Osteocyte (in vitro differentiated cells): ENCODE measurements at regions not wholly inside any gene's neighbourhood (a gene's known extent, or its start where the extent isn't known, plus 50 kb on each side); places are given as distances from the start of the nearest gene placed in this dataset.
A peak's percentile ranks its signal among the peaks of the same experiment; 100 is the strongest.

ENCODE experiments used
- DNase-seq: peaks from one replicate; pipeline ENCODE4 v3.0.0; 2021; ENCODE audit warnings: mixed read lengths; ENCODE audit not compliant: unreplicated experiment; ENCODE audit errors: extremely low spot score
- H3K27ac Mint-ChIP-seq: one replicate; pipeline ENCODE4 v1.8.0; 2021; ENCODE audit warnings: mild to moderate bottlenecking, mixed read lengths; ENCODE audit not compliant: unreplicated experiment
- H3K27me3 Mint-ChIP-seq: one replicate; pipeline ENCODE4 v1.8.0; 2021; ENCODE audit warnings: mixed read lengths; ENCODE audit not compliant: unreplicated experiment
- H3K36me3 Mint-ChIP-seq: one replicate; pipeline ENCODE4 v1.8.0; 2021; ENCODE audit warnings: mixed read lengths; ENCODE audit not compliant: unreplicated experiment
- H3K4me1 Mint-ChIP-seq: one replicate; pipeline ENCODE4 v1.8.0; 2021; ENCODE audit warnings: mixed read lengths; ENCODE audit not compliant: unreplicated experiment
- H3K4me3 Mint-ChIP-seq: one replicate; pipeline ENCODE4 v1.8.0; 2021; ENCODE audit warnings: mild to moderate bottlenecking, moderate library complexity, mixed read lengths; ENCODE audit not compliant: unreplicated experiment
- H3K9me3 Mint-ChIP-seq: one replicate; pipeline ENCODE4 v1.8.0; 2021; ENCODE audit warnings: mixed read lengths; ENCODE audit not compliant: unreplicated experiment
- TF ChIP-seq, protein P1 (sequence below): fragments of 200-600 bp; sonication (generic); IDR thresholded peaks from 2 replicates; pipeline ENCODE4 v1.5.0; 2021; ENCODE audit warnings: antibody characterized with exemption, mild to moderate bottlenecking, moderate library complexity

DNA sequence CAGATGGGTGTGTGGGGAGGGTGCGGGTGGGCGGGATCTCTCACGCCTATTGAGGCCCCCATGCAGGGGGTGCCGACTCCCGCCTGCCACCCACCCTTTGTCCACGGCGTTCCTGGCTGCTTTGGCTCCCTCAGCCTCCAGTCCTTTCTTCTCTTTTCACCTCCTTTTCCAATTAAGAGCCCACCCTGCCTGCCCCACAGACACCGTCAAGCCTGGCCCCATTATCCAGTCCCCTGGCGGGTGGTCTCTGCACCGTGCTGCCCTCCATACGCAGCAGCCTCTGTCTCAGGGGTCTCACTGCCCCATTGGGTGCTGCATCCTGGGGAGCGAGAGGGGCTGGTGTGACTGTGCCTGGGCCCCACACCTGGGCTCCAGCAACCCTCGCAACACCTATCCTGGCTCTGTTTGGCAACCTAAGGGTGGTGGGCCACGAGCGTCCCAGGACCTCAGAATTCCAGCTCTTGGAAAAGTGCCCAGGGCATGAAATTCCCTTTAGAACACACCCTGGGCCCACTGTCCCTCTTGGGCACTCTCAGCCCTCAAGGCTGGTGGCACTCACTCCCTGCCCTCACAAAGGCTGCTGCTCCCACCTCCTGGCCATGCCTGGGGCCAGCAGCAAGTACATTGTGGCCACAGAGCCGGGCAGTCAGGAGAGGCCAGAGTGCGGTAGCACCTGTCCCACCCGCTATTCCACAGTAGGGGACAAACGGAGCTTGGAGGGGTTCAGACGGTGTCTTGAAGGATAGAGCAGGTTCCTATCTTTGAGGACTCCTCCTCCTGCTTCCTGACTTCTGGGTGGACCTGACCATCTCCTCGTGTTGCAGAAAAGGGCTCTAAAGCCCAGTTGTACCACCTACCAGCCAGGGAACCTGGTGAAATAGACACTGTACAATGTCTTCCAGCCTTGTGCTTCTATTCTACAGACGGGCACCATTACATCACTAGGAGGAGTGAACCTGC lies 114.1 kb downstream of the KIF26A start:
- DNase-seq = peak; percentile 74
- no peaks in the 10 kb centered on the region for H3K9me3 Mint-ChIP-seq
- TF ChIP-seq, protein P1, sequence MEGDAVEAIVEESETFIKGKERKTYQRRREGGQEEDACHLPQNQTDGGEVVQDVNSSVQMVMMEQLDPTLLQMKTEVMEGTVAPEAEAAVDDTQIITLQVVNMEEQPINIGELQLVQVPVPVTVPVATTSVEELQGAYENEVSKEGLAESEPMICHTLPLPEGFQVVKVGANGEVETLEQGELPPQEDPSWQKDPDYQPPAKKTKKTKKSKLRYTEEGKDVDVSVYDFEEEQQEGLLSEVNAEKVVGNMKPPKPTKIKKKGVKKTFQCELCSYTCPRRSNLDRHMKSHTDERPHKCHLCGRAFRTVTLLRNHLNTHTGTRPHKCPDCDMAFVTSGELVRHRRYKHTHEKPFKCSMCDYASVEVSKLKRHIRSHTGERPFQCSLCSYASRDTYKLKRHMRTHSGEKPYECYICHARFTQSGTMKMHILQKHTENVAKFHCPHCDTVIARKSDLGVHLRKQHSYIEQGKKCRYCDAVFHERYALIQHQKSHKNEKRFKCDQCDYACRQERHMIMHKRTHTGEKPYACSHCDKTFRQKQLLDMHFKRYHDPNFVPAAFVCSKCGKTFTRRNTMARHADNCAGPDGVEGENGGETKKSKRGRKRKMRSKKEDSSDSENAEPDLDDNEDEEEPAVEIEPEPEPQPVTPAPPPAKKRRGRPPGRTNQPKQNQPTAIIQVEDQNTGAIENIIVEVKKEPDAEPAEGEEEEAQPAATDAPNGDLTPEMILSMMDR = no peak
- no peak overlapping the region for H3K27ac Mint-ChIP-seq
- no peaks in the 10 kb centered on the region for H3K27me3 Mint-ChIP-seq
- no peaks in the 10 kb centered on the region for H3K36me3 Mint-ChIP-seq
- H3K4me1 Mint-ChIP-seq = no peaks in the 10 kb centered on the region
- no peak overlapping the region for H3K4me3 Mint-ChIP-seq

DNA sequence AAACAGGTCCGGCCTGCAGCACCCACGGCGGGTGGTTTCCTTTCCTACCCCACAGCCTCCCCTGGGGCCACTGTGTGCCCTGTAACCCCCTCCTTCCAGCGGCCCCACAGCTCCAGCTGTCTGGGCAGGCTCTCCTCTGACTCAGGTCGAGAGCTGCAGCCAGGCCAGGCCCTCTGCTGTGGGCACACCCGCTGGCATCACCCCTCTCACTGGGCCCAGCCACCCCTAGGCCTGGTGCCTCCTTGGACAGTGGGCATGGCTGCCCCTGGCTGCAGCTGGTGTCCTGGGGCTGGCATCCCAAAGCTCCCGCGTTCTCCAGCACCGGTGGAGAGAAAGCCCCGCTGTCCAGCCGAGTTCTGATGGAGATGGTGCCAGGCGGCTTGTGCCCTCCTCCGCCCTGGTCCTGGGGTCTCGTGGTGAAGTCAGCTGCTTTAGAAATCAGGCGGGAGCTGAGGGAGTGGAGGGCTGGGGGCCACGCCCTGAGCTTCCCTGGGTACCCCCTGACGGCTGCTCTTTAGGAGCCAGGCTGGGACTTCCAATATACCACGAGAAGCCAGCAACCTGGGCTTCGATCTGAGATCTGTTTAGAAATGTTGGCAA lies 114.9 kb downstream of the KIF26A start:
- Mint-ChIP-seq H3K4me3 (no peak overlapping the region), H3K27ac (no peak overlapping the region), H3K36me3 (no peaks in the 10 kb centered on the region), H3K4me1 (no peaks in the 10 kb centered on the region), H3K9me3 (no peaks in the 10 kb centered on the region), H3K27me3 (peaks cover 6% of the 10 kb centered on the region)
- DNase-seq = no peak
- TF ChIP-seq, protein P1 = no peak

DNA sequence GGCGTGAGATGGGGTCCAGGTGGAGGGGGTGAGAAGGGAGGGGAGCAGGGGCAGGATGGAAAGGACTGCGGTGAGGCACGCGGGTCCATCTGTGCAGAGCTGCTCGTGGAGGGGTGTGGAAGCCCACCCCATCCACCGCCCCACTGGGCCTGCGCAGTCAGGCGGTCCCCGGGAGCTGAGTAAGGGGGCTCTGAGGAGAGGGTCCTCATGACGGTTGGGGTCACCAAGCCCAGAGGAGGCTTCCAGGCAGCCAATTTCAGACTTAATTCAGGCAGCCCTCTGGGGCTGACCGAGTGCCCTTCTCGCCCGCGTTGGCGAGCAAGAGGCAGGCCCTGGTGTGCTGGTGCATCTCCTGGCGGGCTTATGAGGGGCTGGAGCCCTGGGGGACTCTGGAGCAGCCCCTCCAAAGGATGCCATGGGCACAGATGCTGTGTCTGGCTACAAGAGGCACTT lies 115.5 kb downstream of the KIF26A start:
- Mint-ChIP-seq H3K4me1 (no peaks in the 10 kb centered on the region), H3K4me3 (no peak overlapping the region), H3K36me3 (no peaks in the 10 kb centered on the region), H3K27me3 (peaks cover 8% of the 10 kb centered on the region), H3K27ac (no peak overlapping the region), H3K9me3 (no peaks in the 10 kb centered on the region)
- peak; percentile 81 for DNase-seq
- TF ChIP-seq, protein P1 = no peak

DNA sequence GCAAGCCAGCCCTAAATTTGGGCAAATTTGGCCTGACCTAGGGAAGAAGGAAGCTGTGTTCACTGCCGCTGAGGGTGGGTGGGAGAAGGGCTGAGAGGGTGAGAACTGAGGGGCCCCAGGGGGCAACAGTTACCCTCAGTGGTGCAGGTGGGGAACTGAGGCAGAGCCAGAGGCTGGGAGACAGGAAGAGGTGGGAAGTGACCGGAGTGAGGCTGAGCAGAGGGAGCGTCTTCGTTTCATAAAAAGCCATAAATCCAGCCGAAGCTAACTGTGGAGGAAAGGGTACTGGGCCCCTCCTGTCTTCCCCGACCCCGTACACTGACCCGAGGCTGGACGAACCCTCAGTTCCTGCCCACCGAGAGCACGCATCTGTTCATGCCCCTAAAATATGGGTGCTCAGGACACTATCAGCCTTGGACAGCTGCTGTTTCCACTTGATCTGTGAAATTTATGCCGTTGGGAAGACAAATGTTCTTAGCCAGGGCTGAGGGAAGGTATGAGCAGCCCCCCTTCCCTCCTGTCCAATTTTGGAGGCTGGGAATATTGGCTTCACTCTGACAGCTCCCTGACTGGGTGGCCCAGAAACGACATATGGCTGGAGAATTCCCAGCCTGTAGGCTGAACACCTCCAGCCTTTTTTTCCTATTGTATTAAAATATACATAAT lies 116.5 kb downstream of the KIF26A start:
- peak overlapping the region; percentile 15 for H3K27ac Mint-ChIP-seq
- H3K4me3 Mint-ChIP-seq = no peak overlapping the region
- TF ChIP-seq, protein P1 = no peak
- H3K27me3 Mint-ChIP-seq = peaks cover 12% of the 10 kb centered on the region
- no peaks in the 10 kb centered on the region for H3K4me1 Mint-ChIP-seq
- peak; percentile 57 for DNase-seq
- H3K9me3 Mint-ChIP-seq = no peaks in the 10 kb centered on the region
- no peaks in the 10 kb centered on the region for H3K36me3 Mint-ChIP-seq

DNA sequence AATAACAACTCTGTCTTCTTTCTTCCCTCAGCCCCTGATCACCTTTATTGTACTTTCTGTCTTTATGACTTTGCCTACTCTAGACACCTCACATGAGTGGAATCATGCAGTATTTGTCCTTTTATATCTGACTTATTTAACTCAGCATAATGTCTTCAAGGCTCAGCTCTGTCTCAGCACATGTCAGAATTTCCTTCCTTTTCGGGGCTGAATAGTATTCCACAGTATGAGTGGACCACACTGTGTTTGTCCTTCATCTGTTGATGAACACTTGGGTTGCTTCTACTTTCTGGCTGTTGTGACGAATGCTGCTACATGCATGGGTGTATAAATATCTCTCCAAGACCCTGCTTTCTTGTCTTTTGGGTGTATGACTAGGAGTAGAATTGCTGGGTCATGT lies 117.6 kb downstream of the KIF26A start:
- Mint-ChIP-seq H3K36me3 (no peaks in the 10 kb centered on the region), H3K27me3 (peaks cover 21% of the 10 kb centered on the region), H3K27ac (no peak overlapping the region), H3K9me3 (no peaks in the 10 kb centered on the region), H3K4me3 (no peak overlapping the region), H3K4me1 (no peaks in the 10 kb centered on the region)
- TF ChIP-seq, protein P1 = no peak
- DNase-seq = no peak
